Spleen (tissue), 7 donors: ENCODE measurements at regions not wholly inside any gene's neighbourhood (a gene's known extent, or its start where the extent isn't known, plus 50 kb on each side); places are given as distances from the start of the nearest gene placed in this dataset.

Experiments
- CTCF ChIP-seq, 11 experiments: fragments of 200-600 bp in 7 of 11; fragments of 450-650 bp in 4 of 11; sonication (generic) in 4 of 11; IDR thresholded peaks in 8 of 11; conservative IDR thresholded peaks in 3 of 11; 1 replicate in 7 of 11; 2 replicates in 4 of 11; pipeline versions ENCODE4 v1.4.0 to v1.8.0; 2016 to 2021; ENCODE audit warnings: antibody characterized with exemption in 11 of 11, inconsistent platforms in 4 of 11, mild to moderate bottlenecking in 1 of 11
- POLR2AphosphoS5 ChIP-seq, 3 donors: sonication (generic); formaldehyde crosslinking; IDR thresholded peaks; one replicate each; pipeline ENCODE4 v1.5.1; 2017; ENCODE audit warnings: antibody characterized with exemption in 3 of 3
- donor health status: DM: no; HTN: no; CAD: no; lungs with moderate emphysema.
- donor health status: DM: no; HTN: no; CAD: no.
- donor health status: DM: no; HTN: no; CAD: no.

GRCh38 chr1:172907834-172908326 lies 142.9 kb downstream of the TNFSF18 start:
- TF ChIP-seq CTCF (IDR thresholded peaks at IDR 0.05 in 8 of 11, conservative IDR thresholded peaks at IDR 0.05 in 3 of 11) (no peak), POLR2AphosphoS5 (IDR thresholded peaks at IDR 0.05) (no peak)
